Ovary (tissue), 7 donors: ENCODE measurements at regions not wholly inside any gene's neighbourhood (a gene's known extent, or its start where the extent isn't known, plus 50 kb on each side); places are given as distances from the start of the nearest gene placed in this dataset.
A peak's percentile ranks its signal among the peaks of the same experiment; 100 is the strongest.

Source experiments
- DNase-seq, 5 donors: peaks; one replicate each; pipeline ENCODE4 v3.0.0-alpha.2; 2019 to 2020
- H3K27ac ChIP-seq, 2 donors: fragments of 200-600 bp; one replicate each; pipeline versions ENCODE4 v1.5.1 to v1.8.0; 2019 to 2022
- H3K27me3 ChIP-seq: fragments of 200-600 bp; one replicate; pipeline ENCODE4 v1.8.0; 2022
- H3K36me3 ChIP-seq: fragments of 200-600 bp; sonication (generic); one replicate; pipeline ENCODE4 v1.5.1; 2019
- H3K4me1 ChIP-seq: one replicate; pipeline ENCODE4 v1.8.1; 2013; ENCODE audit warnings: mild to moderate bottlenecking, moderate library complexity; ENCODE audit not compliant: insufficient read depth
- H3K4me3 ChIP-seq: fragments of 200-600 bp; sonication (generic); one replicate; pipeline ENCODE4 v1.5.1; 2017
- H3K9me3 ChIP-seq, 2 donors: fragments of 200-600 bp in 1 of 2; sonication (generic) in 1 of 2; one replicate each; pipeline versions ENCODE4 v1.5.1 to v1.8.1; 2013 to 2019; ENCODE audit warnings: mild to moderate bottlenecking in 1 of 2, moderate library complexity in 1 of 2
- EP300 ChIP-seq: sonication (generic); formaldehyde crosslinking; IDR thresholded peaks from one replicate; pipeline ENCODE4 v1.6.1; 2017; ENCODE audit warnings: antibody characterized with exemption
- POLR2A ChIP-seq: fragments of 450-650 bp; IDR thresholded peaks from one replicate; pipeline ENCODE4 v1.6.1; 2017; ENCODE audit warnings: antibody characterized with exemption, mild to moderate bottlenecking, moderate library complexity
- WGBS, 3 donors: extraction: QIAGEN DNeasy Blood & Tissue Kit in 1 of 3; methylation state at CpG; one replicate each; pipeline versions ENCODE4 v1.1.5 to v1.1.7; 2013 to 2017; 5-methylcytosine and 5-hydroxymethylcytosine counted together
- intact Hi-C, 4 donors: fragments of 100-400 bp; cut with DNase I; formaldehyde crosslinking; loops; one replicate each; pipeline versions ENCODE4 v1.11.0 to v1.15.1; 2022 to 2023
- TF ChIP-seq, protein P1 (sequence below), 3 donors: fragments of 450-650 bp in 2 of 3; fragments of 200-600 bp in 1 of 3; IDR thresholded peaks; one replicate each; pipeline versions ENCODE4 v1.5.1 to v1.8.0; 2016 to 2022; ENCODE audit warnings: antibody characterized with exemption in 3 of 3, mild to moderate bottlenecking in 1 of 3
- donor health status: DM: no; HTN: no; CAD: no; lungs with moderate emphysema.
- donor health status: DM: no; HTN: no; CAD: no.
- donor health status: Bipolar disorder and iron deficiency.
- donor health status: DM: no; HTN: no; CAD: no.
- donor health status: DM: yes; HTN: yes; CAD: no.

DNA sequence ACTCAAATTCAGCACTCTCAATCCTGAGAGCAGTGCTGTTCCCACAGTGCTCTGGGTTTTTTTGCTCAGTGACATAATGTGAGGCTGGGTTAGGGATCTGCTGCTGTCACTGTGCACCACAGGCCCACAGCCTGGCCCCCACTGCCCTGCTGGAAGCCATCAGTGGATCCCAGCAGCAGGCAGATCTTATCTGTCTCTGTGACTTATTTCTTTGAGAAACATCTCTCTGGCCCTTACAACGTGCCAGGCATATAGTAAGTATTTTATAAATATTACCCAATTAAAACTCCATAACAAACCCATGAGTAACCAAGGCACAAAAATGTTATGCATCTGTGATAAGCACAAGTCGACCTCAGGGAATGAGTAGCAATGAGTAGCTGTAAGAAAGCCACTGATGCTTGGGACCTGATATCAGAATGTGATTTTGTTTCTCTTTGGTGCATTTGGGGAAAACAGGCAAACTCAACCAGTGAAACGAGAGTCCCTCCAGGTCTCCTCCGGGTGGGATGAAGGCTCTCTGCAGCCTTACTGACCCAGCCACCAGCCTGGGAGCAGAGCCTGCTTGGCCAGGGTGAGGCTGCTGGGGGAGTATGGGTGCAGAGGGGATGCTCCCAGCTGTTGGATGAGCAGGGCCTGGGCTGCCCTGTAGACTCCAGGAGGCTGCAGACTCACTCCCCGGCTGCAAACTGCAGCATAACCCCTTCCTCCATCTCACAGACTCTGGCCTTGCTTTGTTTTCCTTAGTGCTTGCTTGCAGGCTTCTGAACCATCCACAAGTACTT lies 172.7 kb upstream of the LNX1 start:
- Histone ChIP-seq H3K4me1 (peaks cover 13% of the 10 kb centered on the region), H3K9me3 (no peaks in the 10 kb centered on the region), H3K36me3 (no peaks in the 10 kb centered on the region), H3K4me3 (no peak overlapping the region), H3K27ac (no peak overlapping the region), H3K27me3 (no peaks in the 10 kb centered on the region)
- peak in 1 of 5 donors; percentile 13 for DNase-seq
- 12 to 13% (median 12%) methylated on average over 5 of the region's 5 CpGs for WGBS, 3 donors
- intact Hi-C loops, result no loop called here
- TF ChIP-seq, protein P1, sequence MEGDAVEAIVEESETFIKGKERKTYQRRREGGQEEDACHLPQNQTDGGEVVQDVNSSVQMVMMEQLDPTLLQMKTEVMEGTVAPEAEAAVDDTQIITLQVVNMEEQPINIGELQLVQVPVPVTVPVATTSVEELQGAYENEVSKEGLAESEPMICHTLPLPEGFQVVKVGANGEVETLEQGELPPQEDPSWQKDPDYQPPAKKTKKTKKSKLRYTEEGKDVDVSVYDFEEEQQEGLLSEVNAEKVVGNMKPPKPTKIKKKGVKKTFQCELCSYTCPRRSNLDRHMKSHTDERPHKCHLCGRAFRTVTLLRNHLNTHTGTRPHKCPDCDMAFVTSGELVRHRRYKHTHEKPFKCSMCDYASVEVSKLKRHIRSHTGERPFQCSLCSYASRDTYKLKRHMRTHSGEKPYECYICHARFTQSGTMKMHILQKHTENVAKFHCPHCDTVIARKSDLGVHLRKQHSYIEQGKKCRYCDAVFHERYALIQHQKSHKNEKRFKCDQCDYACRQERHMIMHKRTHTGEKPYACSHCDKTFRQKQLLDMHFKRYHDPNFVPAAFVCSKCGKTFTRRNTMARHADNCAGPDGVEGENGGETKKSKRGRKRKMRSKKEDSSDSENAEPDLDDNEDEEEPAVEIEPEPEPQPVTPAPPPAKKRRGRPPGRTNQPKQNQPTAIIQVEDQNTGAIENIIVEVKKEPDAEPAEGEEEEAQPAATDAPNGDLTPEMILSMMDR (IDR thresholded peaks at IDR 0.05), result no peak
- TF ChIP-seq POLR2A, result no peak
- TF ChIP-seq EP300, result no peak

GRCh38 chr4:53755656-53756055 lies 164.4 kb upstream of the LNX1 start:
- H3K36me3 ChIP-seq, result no peaks in the 10 kb centered on the region
- no peaks in the 10 kb centered on the region for H3K9me3 ChIP-seq
- intact Hi-C loops, result no loop called here
- TF ChIP-seq, protein P1 (IDR thresholded peaks at IDR 0.05), result no peak
- TF ChIP-seq EP300, result no peak
- TF ChIP-seq POLR2A, result no peak
- H3K27me3 ChIP-seq, result no peaks in the 10 kb centered on the region
- WGBS, 3 donors, result 38 to 88% (median 47%) methylated on average over 1 of the region's 1 CpG
- no peak overlapping the region for H3K4me3 ChIP-seq
- H3K4me1 ChIP-seq, result peaks cover 4% of the 10 kb centered on the region
- DNase-seq, result no peak
- H3K27ac ChIP-seq, result no peak overlapping the region

GRCh38 chr4:53752124-53752523 lies 160.8 kb upstream of the LNX1 start:
- peaks cover 6% of the 10 kb centered on the region for H3K4me1 ChIP-seq
- H3K36me3 ChIP-seq, result no peaks in the 10 kb centered on the region
- intact Hi-C loops, result no loop called here
- DNase-seq, result no peak
- H3K27me3 ChIP-seq, result no peaks in the 10 kb centered on the region
- WGBS, 3 donors, result 39 to 94% (median 74%) methylated on average over 2 of the region's 2 CpGs
- H3K4me3 ChIP-seq, result no peak overlapping the region
- TF ChIP-seq EP300, result no peak
- no peak for TF ChIP-seq POLR2A
- TF ChIP-seq, protein P1 (IDR thresholded peaks at IDR 0.05), result no peak
- no peaks in the 10 kb centered on the region for H3K9me3 ChIP-seq
- no peak overlapping the region for H3K27ac ChIP-seq

GRCh38 chr4:53748328-53748772 lies 157.1 kb upstream of the LNX1 start:
- 62 to 74% (median 66%) methylated on average over 2 of the region's 2 CpGs for WGBS, 3 donors
- no peaks in the 10 kb centered on the region for H3K36me3 ChIP-seq
- H3K9me3 ChIP-seq, result no peaks in the 10 kb centered on the region
- H3K4me1 ChIP-seq, result peaks cover 6% of the 10 kb centered on the region
- DNase-seq, result no peak
- no peak overlapping the region for H3K27ac ChIP-seq
- TF ChIP-seq EP300 (no peak), POLR2A (no peak)
- TF ChIP-seq, protein P1 (IDR thresholded peaks at IDR 0.05), result no peak
- H3K27me3 ChIP-seq, result no peaks in the 10 kb centered on the region
- intact Hi-C loops, result no loop called here
- H3K4me3 ChIP-seq, result no peak overlapping the region
